GM19238 (cell line): ENCODE measurements at regions not wholly inside any gene's neighbourhood (a gene's known extent, or its start where the extent isn't known, plus 50 kb on each side); places are given as distances from the start of the nearest gene placed in this dataset.
"Not testable (repeated sequence)": the region's sequence is repeated elsewhere in the genome, so short reads cannot be mapped to it uniquely, and the experiment has no call there.

Experiments used
- DNase-seq: peaks from one replicate; pipeline ENCODE4 v3.0.0; 2011; ENCODE audit warnings: low spot score; ENCODE audit not compliant: insufficient read length

- DNase-seq, result peak; percentile 48
Observed at GRCh38 chr2:71923887-71924533, 223.7 kb downstream of the CYP26B1 start.

DNA sequence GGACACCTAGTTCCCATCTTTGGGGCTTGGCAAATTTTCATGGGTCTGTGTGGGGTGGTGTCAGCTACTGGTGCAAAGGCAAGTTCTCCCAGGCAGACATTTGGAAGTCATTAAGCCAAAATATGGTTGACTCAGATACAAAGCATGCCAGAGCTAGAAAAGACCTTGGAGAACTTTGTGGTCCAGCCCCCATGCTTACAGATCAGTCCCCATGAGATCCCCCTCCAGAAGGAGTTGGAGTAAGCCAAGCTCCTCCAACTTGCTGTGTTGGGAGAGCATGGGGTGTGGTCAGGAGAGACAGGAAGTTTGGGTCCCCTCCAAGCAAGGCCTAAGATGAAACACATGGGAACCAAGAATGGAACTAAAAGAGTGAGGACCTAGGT lies 224.5 kb downstream of the CYP26B1 start:
- DNase-seq, result no peak

DNA sequence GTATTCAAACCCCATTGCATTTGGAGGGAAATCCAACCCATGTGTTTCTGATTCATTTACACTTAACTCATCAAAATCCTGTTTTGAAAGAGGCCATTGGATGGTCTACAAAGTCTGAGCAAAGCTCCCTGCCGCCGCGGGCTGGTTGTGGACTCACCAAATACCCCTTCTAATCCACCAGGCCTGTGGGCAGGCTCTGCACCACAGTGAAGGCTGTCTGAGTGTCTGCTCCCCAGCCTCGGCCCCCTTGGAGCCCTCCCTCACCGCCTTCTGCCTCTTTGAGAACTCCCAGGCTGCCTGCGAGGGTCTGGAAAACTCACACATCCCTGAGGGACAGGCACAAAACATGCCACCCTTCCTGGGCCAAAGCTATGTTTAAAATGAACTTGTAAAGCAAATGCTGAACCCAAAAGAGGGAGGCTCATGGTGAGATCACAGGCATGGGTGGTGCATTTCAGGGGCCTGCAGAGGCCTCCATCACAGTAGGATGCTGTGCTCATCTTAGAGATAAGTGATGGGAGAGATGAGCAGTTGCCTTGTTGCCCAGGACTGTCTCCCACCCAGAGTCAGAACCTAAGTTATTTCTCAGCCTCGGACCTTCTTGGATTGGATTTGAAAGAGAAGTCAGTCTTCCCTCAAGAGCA lies 225.0 kb downstream of the CYP26B1 start:
- DNase-seq, result no peak

DNA sequence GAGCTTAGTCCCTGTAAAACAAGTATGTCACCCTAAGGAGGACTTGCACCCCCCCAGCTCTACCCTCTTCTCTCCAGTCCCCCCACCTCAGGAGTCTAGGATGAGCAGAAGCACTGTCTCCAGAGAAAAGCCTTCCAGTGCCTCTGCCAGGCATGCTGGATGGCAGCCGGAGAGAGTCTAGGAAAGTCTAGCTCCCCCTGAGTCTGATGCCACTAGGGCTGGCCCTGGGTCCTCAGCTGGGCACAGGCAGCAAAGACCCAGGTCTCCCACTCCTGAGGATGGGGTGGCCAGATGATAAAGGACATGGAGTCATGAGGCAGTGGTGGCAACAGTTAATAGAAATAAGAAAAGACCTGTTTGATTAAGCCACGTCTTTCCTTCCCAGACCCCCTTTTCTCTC lies 225.6 kb downstream of the CYP26B1 start:
- no peak for DNase-seq

- not testable (repeated sequence) for DNase-seq
Observed at GRCh38 chr2:71920819-71921218, 226.8 kb downstream of the CYP26B1 start.

GRCh38 chr2:71919708-71920107 lies 228.0 kb downstream of the CYP26B1 start:
- DNase-seq, result no peak

GRCh38 chr2:71910277-71910676 lies 237.4 kb downstream of the CYP26B1 start:
- no peak for DNase-seq

DNA sequence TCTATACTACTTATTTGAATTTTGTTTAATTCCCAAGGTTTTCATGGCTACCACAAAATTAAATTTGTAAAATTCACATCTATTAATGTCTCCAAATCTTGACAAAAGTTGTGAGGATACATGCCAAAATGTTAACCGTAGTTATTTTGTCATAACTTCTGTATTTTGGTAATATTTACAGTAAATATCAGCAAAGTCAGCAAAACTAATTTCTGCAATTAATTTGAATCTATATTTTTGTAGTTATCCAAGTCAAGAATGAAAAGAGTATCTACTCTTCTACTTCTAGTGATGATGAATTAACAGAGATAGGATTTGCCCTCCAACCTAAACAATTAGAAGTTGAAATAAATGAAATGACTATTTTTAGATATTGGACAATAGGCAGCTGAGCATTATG lies 238.9 kb downstream of the CYP26B1 start:
- DNase-seq, result no peak

- no peak for DNase-seq
Observed at GRCh38 chr2:71907503-71907902, 240.2 kb downstream of the CYP26B1 start.

DNA sequence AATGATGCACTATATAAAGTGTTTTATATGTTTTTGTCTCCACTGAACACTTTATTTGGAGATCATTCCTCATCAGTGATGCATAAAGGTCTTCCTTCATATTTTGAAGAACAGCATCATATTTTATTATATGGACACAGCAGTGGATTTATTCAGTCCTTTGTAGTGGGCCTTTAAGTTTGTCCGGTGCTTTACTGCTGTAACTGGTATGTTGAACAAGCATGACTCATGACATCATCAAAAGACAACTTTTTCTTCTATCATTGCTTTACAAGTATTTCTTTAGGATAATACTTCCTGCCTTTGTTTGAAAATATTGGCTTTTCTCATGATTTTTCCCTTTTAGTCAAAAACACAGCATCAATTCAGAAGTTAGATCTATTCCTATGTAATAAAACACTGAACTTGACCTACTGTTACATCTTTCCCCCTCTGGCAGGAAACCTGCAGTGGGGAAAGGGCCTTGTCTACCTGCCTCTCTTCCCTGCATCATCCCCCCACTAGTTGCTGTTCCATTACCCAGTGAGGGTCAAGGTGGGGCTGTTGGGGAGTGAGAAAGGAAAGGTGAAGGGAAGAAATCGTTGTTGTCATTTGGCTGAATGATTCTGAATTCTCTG lies 241.2 kb downstream of the CYP26B1 start:
- no peak for DNase-seq

GRCh38 chr2:71905205-71905604 lies 242.5 kb downstream of the CYP26B1 start:
- DNase-seq, result no peak

- DNase-seq, result no peak
Observed at GRCh38 chr2:71903841-71904240, 243.8 kb downstream of the CYP26B1 start.

GRCh38 chr2:71901466-71901865 lies 246.2 kb downstream of the CYP26B1 start:
- DNase-seq, result no peak

DNA sequence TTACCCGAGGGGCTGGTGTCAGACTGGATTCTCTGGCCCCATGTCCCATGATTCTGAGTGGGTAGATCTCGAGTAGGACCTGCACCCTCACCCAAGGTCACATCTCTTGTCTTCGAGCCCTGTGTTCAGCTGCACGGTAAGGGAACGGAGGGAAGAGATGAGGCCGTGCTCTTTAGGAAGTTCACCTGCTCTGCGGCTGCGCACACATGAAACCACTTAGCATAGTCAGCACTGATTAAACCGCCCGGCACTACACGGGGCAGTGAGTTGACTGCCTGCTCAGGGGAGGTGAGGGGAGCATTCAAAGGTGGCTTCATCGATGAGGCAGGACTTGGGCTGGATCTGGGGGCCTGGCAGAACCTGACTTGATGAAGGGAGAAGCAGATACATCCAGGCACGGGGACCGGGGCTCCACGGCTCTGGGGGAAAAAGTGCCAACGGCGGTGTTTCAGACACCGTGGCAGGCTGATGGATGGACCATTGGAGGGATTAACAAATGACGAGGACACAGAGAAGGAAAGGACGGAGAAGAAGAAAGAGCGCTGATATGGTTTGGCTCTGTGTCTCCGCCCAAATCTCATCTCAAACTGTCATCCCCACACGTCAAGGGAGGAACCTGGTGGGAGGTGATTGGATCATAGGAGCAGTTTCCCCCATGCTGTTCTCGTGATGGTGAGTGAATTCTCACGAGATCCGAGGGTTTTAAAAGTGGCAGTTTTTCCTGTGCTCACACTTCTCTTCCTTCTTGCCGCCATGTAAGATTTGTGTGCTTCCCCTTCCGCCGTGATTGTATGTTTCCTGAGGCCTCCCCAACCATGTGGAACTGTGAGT lies 248.6 kb downstream of the CYP26B1 start:
- DNase-seq, result no peak

- DNase-seq, result no peak
Observed at GRCh38 chr2:71898375-71898774, 249.3 kb downstream of the CYP26B1 start.

DNA sequence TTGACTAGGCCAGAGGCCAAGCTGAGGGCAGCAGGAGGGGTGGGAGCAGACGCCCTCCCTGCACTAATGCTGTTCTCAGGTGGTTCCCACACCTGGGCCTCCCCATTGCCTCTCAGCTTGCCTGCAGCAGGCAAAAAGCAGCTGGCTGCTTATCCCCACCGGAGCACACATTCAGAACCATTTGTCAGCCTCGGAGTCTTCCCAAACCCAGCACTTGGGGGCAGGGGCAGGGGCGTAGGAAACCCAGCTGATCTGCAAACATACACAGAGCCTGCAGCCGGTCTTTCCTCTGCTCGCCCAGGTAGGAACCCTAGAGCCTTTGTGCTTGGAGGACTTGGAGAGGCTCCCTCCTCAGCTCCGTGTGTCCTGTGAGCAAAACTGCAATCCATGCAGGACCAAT lies 249.8 kb downstream of the CYP26B1 start:
- no peak for DNase-seq

DNA sequence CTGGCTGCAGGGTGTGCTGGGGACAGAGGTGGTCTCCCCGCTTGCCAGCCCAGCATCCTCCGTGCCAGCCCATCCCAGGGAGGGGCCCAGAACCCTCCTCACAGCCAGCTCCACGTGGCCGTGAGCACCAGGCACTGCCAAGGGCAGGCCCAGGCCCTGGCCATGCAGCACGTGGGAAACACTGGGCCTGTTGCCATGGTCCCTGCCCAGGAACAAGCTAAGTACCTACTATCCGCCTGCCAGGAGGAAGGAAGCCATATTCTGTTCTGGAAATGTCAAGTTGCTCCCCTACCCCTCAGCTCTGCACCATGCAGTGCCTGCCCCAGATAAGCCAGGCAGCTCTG lies 250.6 kb downstream of the CYP26B1 start:
- DNase-seq, result no peak

DNA sequence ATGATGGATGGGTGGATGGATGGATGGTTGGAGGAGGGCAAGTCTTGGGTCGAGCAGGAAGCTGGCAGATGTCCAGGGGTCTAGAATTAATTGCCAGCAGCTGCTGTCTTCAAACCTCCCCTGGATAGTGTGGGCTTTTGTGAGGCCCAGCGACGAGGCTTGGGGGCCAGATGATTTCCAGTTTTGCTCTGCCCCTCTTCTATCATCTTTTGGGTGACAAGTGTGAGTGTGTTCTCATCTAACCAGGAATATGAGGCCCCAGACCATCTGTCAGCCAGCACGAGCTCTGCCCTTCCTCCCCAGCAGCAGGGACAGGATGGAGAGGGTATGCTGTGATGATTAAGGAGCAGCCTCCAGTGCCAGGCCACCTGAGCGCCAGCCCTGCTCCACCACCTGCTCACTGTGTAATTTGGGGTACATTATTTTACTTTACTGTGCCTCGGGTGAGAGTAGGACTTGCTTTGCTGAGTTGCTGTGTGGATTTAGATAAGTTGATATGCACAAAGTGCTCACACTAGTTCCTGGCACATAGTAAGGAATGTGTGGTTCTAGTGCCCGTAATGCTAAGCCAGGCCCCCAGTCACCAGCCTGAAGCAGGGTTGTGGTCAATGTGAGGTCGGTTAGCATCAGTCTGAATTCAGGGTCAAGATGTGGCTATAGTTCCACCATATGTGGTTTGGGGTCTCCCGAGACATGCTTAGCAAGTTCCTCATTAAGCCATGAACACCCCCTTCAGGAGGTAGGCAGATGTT lies 251.1 kb downstream of the CYP26B1 start:
- no peak for DNase-seq

DNA sequence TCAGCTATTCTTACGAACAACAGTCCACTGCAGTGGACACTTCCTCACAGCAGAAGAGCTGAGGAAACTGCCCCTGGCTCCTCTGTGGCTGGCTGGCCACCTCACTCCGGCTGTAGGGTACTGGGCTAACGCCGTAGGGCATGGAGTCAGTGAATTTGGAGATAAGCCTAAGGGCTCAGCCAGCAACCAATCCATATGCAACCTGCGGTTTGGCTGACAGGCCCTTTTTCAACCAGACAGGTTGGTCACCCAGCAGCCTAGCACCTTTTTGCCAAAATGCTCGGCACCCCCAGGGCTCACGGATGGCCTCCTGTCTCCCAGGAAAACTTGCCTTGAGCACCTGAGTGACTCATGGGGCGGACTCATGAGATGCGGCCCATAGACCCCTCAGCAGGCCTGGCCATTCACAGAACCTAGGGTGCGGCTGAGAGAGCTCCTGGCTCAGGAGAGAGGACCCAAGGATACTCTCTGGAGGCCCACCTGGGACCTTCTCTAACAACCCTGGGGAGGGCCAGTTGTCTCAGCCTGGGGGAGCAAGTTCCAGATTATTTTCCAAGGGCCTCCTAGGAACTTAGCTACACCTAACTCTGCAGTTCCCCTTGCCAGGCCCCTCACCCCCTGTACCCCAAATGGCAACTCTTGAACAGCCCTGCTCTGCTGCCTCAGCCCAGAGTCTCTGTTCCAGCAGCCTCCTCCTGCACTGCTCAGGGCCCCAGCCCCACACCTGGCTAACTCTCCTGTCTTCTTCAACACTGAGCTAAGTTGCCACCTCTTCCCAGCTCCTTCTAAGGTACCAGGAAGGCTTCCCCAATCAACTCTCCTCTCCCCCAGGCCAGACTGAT lies 252.1 kb downstream of the CYP26B1 start:
- no peak for DNase-seq

GRCh38 chr2:71894261-71894660 lies 253.4 kb downstream of the CYP26B1 start:
- no peak for DNase-seq

- DNase-seq, result no peak
Observed at GRCh38 chr2:71893646-71894045, 254.0 kb downstream of the CYP26B1 start.
